Central memory CD8-positive, alpha-beta T cell (primary cell): ENCODE measurements at regions not wholly inside any gene's neighbourhood (a gene's known extent, or its start where the extent isn't known, plus 50 kb on each side); places are given as distances from the start of the nearest gene placed in this dataset.

Experiments used
- ATAC-seq: fragments of 150-1000 bp; cut with Tn5 transposase; replicated peaks from 2 replicates; pipeline ENCODE4 v1.10.0; 2022; ENCODE audit warnings: mild to moderate bottlenecking, moderate FRiP score, moderate number of reproducible peaks; ENCODE audit not compliant: poor library complexity, severe bottlenecking; ENCODE audit errors: extremely low read depth
- DNase-seq, 2 donors: peaks; one replicate each; pipeline ENCODE4 v3.0.0; 2021; ENCODE audit warnings: low spot score in 2 of 2
- H3K27ac Mint-ChIP-seq: one replicate; pipeline ENCODE4 v1.8.0; 2022; ENCODE audit warnings: low read depth, mild to moderate bottlenecking, moderate library complexity, mixed read lengths
- H3K27me3 Mint-ChIP-seq: one replicate; pipeline ENCODE4 v1.8.0; 2022; ENCODE audit warnings: mixed read lengths
- H3K36me3 Mint-ChIP-seq: one replicate; pipeline ENCODE4 v1.8.0; 2022; ENCODE audit warnings: mild to moderate bottlenecking, moderate library complexity, mixed read lengths; ENCODE audit not compliant: insufficient read depth
- H3K4me1 Mint-ChIP-seq: one replicate; pipeline ENCODE4 v1.8.0; 2022; ENCODE audit warnings: mixed read lengths
- H3K4me3 Mint-ChIP-seq: one replicate; pipeline ENCODE4 v1.8.0; 2022; ENCODE audit warnings: mild to moderate bottlenecking, moderate library complexity, mixed read lengths
- H3K9me3 Mint-ChIP-seq: one replicate; pipeline ENCODE4 v1.8.0; 2022; ENCODE audit warnings: mixed read lengths

DNA sequence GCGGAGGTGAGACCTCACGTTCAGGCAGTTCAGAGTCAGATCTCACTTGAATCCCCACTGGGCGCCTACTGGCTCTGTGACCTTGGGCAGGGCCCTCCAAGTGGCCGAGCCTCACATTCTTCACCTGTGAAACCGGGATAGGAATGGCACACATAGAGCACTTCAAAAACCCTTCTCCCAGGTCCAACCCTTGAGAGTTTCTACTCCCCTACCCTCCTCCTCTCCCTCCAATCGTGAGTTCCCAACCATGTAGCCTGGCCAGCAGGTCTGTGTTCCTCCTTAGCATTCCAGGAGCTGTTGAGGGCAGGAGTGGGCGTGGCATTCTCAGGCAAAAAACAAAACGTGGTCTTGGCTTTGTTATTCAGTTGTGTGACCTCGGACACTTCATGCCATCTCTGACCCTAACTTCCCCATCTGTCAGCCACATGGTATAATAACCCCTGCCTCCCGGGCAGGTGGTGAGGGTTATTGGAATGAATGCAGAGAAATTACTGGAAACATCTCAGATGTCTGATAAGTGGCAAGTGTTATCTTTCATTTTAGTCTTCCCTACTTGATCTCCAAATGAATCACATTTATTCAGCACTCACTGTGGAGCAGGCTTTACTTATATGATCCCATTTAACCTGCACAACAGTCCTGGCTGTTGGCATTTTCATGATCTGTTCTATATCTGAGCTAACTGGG is 112.8 kb upstream of the BOD1 start:
- H3K27me3 Mint-ChIP-seq, result no peaks in the 10 kb centered on the region
- H3K36me3 Mint-ChIP-seq, result peaks cover 1% of the 10 kb centered on the region
- no peaks in the 10 kb centered on the region for H3K9me3 Mint-ChIP-seq
- no peaks in the 10 kb centered on the region for H3K4me1 Mint-ChIP-seq
- DNase-seq (no peak), ATAC-seq (no peak)
- no peak overlapping the region for H3K27ac Mint-ChIP-seq
- H3K4me3 Mint-ChIP-seq, result no peak overlapping the region

DNA sequence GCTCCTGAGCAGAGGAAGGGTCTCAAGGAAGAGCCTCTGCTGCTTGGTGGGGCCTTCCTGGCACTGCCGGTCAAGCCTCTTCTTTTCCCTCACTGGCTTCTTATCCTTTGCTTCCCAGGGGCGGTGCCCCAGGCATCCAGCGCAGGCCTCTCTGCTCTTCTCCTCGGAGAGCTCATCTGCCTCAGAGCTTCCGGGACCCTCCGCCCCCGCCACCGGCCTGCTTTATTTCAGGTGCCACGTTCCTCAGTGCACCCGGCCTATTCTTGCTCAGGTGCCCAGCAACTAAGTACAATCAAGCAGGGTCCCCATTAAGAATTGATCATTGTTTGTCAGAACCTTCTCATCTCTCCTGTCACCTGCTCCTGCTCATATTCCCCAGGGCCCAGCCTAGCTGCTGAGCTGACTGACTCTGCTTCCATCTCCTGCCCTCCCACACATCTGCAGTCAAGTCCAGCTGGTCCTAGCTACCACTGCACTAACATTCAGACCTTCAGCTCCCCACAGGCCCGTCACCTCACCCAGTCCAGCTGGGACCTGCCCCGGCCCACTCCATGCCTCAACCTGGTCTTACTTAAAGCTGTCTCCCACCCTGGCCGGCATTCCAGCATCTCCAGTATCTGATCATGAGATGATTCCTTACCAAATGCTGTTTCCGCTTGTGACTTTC is 114.3 kb upstream of the BOD1 start:
- peaks cover 1% of the 10 kb centered on the region for H3K36me3 Mint-ChIP-seq
- no peaks in the 10 kb centered on the region for H3K4me1 Mint-ChIP-seq
- H3K9me3 Mint-ChIP-seq, result no peaks in the 10 kb centered on the region
- DNase-seq (no peak), ATAC-seq (no peak)
- H3K27ac Mint-ChIP-seq, result no peak overlapping the region
- no peaks in the 10 kb centered on the region for H3K27me3 Mint-ChIP-seq
- no peak overlapping the region for H3K4me3 Mint-ChIP-seq

DNA sequence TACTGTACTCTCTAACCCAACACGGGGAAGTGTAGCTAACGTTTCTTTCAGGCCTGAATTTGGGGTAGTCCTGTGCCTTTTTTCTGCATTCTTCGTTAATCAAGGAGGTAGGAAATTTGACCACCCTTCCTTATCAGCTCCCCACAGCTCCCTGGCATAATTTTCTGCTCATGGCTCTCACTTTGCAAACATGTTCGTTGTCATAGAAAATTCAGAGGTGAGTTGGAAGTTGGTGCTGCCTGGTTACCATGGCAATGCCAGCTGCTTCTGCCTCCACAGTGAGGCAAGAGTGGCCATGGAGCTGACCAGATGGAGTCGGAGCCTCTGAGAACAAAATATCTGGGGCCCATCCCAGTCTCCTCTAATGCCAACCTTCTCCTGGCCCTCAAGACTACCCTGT is 116.6 kb upstream of the BOD1 start:
- H3K27me3 Mint-ChIP-seq, result peaks cover 7% of the 10 kb centered on the region
- no peaks in the 10 kb centered on the region for H3K9me3 Mint-ChIP-seq
- no peaks in the 10 kb centered on the region for H3K4me1 Mint-ChIP-seq
- no peak for ATAC-seq
- H3K36me3 Mint-ChIP-seq, result no peaks in the 10 kb centered on the region
- H3K4me3 Mint-ChIP-seq, result no peak overlapping the region
- no peak for DNase-seq
- H3K27ac Mint-ChIP-seq, result no peak overlapping the region

DNA sequence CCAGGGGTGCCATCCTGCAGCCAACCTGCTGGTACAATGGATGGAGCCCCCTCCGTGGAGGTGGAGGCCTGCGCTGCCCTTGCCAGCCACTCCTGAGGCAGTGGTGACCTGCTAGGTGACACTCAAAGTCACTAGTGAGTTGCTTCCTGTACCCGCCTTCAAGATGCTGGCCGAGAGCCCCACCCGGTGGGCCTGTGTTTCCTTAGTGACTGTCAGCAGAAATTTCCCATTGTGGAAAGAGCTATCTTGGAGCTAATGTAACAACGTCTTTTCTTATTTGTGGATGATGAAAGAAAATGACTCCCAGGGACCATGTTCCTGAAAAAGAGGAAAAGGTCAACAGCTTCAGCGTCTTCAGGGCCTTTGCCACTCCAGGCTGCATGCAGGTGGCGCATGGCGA is 117.0 kb upstream of the BOD1 start:
- Mint-ChIP-seq H3K4me1 (no peaks in the 10 kb centered on the region), H3K4me3 (no peak overlapping the region), H3K36me3 (no peaks in the 10 kb centered on the region), H3K27ac (no peak overlapping the region), H3K9me3 (no peaks in the 10 kb centered on the region), H3K27me3 (peaks cover 7% of the 10 kb centered on the region)
- no peak for DNase-seq
- no peak for ATAC-seq

DNA sequence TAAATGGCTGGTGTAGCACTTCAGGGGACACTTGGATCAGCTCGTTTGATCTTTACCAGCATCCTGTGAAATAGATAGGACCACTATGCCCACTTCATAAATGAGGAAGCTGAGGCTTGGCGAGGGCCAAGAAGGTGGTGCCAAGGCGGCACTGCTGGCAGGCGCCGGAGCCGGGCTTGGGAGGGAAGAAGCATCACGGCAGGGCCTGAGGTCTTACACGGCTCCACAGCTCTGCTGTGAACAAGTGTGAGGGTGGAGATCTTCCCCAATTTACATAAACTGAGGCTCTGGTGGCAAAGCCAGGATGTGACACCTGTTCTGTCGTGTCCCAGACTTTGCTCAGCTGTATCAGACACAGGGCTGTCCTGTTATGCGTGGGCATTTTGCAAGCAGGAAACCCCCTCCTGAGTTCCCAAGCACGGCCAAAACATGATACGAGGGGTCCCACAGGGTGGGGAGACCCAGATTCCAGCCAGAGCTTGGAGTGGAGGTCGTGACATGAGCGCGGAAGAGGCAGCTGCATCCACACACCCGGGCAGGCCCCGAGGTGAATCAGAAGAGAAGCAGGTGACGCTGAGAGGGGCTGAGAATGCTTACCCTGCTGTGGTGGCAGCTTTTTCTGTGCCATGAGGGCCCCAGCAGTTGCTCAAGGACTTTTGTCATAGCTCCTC is 117.5 kb upstream of the BOD1 start:
- ATAC-seq, result peak; percentile 24
- H3K27me3 Mint-ChIP-seq, result peaks cover 7% of the 10 kb centered on the region
- no peak for DNase-seq
- no peaks in the 10 kb centered on the region for H3K9me3 Mint-ChIP-seq
- H3K27ac Mint-ChIP-seq, result no peak overlapping the region
- no peaks in the 10 kb centered on the region for H3K4me1 Mint-ChIP-seq
- H3K4me3 Mint-ChIP-seq, result no peak overlapping the region
- H3K36me3 Mint-ChIP-seq, result no peaks in the 10 kb centered on the region

DNA sequence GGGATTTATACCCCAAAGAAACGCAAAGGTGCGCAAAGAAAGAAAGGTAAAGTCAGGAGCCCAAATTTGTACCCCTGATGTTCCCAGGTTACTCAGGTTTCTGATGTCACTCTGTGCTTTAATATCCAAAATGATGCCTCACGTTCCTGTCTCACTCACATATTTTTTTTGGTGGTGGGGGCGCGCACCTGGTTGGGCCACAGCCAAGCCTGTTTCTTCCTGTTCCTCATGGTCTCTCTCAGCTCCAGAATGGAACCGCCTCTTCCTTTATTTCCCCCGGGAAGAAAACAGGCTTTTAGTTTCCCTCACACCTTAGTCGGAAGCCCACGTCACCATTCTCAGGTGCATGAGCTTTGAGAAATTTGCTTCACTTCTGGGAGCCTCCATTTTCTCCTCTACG is 118.3 kb upstream of the BOD1 start:
- peaks cover 7% of the 10 kb centered on the region for H3K27me3 Mint-ChIP-seq
- no peaks in the 10 kb centered on the region for H3K9me3 Mint-ChIP-seq
- H3K27ac Mint-ChIP-seq, result peak overlapping the region; percentile 54
- H3K4me1 Mint-ChIP-seq, result no peaks in the 10 kb centered on the region
- no peak for DNase-seq
- ATAC-seq, result no peak
- no peaks in the 10 kb centered on the region for H3K36me3 Mint-ChIP-seq
- H3K4me3 Mint-ChIP-seq, result no peak overlapping the region

DNA sequence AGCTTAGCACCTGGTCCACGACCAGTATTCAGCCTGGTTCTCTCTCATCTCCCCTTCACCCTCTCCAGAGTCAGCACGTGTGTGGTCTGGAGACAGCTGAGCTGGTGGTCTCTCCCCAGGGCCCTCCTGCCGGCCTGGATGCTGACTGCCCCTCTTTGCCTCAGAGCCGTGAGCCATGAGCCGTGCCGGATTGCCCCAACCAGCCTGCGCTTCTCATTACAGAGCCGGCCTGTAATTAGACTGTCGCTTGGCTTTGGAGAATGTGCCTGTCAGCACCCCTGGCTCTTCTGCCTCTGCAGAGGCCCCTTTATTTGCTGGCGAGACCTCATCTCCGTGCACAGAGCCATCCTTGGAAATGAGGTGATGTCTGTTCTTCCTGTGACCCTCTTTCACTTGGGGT is 118.7 kb upstream of the BOD1 start:
- Mint-ChIP-seq H3K27me3 (peaks cover 7% of the 10 kb centered on the region), H3K27ac (peak overlapping the region; percentile 54), H3K4me3 (no peak overlapping the region), H3K4me1 (no peaks in the 10 kb centered on the region), H3K36me3 (no peaks in the 10 kb centered on the region), H3K9me3 (no peaks in the 10 kb centered on the region)
- DNase-seq, result no peak
- no peak for ATAC-seq

DNA sequence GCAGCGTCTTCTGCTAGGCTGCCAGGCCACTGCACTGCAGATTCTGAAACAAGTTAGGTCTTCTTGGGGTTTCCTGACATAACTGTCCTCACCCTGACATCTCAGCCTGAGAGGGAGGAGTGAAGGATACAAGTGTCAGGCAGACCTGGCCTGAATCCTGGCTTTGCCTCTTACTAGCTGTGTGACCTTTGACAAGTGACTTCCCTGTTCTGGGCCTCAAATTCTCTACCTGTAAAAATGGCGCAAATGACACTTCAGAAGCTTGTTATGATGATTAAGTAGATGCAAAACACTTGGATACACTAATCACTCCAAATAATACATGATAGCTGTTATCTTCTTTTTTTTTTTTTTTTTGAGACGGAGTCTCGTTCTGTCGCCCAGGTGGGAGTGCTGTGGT is 119.2 kb upstream of the BOD1 start:
- peaks cover 10% of the 10 kb centered on the region for H3K27me3 Mint-ChIP-seq
- H3K36me3 Mint-ChIP-seq, result no peaks in the 10 kb centered on the region
- no peak overlapping the region for H3K27ac Mint-ChIP-seq
- H3K4me3 Mint-ChIP-seq, result no peak overlapping the region
- H3K4me1 Mint-ChIP-seq, result peaks cover under 1% of the 10 kb centered on the region
- DNase-seq, result no peak
- no peak for ATAC-seq
- no peaks in the 10 kb centered on the region for H3K9me3 Mint-ChIP-seq

DNA sequence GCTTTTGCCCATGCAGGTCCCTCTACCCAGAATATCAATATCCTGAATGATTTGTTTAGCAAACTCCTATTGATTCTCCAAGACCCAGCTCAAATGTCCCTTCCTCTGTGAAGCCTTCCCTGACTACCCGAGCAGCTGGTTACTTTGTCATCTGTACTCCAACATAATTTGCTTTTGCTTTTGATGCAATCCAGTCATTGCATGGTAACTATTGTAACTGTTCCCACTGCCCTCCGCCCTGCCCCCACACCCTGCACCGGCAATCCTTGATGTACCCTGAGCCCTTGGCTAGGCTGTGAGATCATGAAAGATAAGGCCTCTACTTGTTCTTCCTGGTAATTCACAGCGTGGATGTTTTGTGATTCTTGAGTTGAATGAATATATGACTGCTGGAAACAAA is 119.9 kb upstream of the BOD1 start:
- H3K4me1 Mint-ChIP-seq, result peaks cover 7% of the 10 kb centered on the region
- no peak overlapping the region for H3K4me3 Mint-ChIP-seq
- DNase-seq (no peak), ATAC-seq (no peak)
- no peak overlapping the region for H3K27ac Mint-ChIP-seq
- no peaks in the 10 kb centered on the region for H3K36me3 Mint-ChIP-seq
- no peaks in the 10 kb centered on the region for H3K9me3 Mint-ChIP-seq
- peaks cover 16% of the 10 kb centered on the region for H3K27me3 Mint-ChIP-seq

DNA sequence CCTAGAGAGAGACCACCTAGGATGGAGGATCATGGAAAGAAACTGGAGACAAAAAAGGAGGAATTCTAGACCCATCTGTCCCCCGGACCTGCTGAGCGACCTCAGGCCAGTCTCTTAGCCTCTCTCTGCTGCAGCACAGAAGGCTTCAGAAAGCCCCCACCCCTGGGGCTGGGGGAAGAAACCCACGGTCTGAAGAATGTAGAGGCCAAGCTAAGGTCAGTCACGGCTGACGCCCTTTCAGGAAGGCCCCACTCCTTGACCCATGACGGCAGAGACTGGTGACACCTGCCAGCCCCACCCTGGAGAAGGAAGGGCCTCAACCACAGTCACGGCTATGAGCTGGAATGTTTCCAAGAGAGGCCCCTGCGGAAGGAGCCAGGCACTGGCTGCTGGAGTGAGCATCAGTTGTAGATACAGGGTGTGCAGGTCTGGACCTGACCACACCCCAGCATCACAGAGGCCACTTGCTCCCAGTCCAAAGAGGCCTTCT is 120.5 kb upstream of the BOD1 start:
- ATAC-seq, result no peak
- no peak overlapping the region for H3K4me3 Mint-ChIP-seq

DNA sequence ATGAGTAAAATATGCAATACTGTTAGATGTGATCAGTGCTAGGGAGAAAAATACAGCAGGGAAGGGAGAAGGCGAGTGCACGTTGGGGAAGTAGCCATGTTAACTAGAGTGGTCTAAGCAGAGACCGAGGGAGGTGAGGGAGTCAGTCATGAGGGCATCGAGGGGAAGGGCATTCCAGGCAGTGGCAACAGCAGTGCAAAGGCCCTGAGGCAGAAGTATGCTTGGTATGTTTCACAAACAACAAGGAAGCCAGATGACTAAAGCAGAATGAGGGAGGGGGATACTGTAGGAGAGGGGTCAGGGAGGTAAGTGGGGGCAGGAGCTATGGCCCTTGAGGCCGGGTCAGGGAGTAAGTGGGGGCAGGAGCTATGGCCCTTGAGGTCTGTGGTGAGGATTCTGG is 123.3 kb upstream of the BOD1 start:
- Mint-ChIP-seq H3K4me3 (no peak overlapping the region), H3K36me3 (no peaks in the 10 kb centered on the region), H3K4me1 (peaks cover 8% of the 10 kb centered on the region), H3K27me3 (peaks cover 18% of the 10 kb centered on the region), H3K9me3 (no peaks in the 10 kb centered on the region), H3K27ac (no peak overlapping the region)
- no peak for ATAC-seq
- DNase-seq, result no peak

More for the DNA sequence above, 120.5 kb upstream of the BOD1 start:
- Mint-ChIP-seq H3K27ac (no peak overlapping the region), H3K9me3 (no peaks in the 10 kb centered on the region), H3K27me3 (peaks cover 18% of the 10 kb centered on the region), H3K4me1 (peaks cover 8% of the 10 kb centered on the region), H3K36me3 (no peaks in the 10 kb centered on the region)
- DNase-seq, result no peak

DNA sequence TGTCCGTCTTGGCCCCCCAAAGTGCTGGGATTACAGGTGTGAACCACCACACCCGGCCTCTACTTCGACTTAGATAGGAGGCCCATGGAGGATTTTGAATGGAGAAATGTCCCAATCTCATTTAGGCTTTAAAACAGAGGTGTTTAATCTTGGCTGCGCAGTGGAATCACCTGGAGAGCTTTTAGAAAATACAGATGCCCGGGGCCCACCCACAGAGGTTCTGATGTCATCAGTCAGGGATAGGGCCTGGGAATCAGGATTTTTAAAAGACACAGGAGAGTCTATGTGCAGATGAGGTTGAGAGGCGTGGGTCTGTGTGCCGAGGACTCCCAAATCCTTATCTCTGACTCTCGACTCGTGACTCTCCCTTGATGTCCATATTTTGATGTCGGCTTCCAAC is 124.0 kb upstream of the BOD1 start:
- Mint-ChIP-seq H3K27me3 (peaks cover 18% of the 10 kb centered on the region), H3K4me3 (no peak overlapping the region), H3K36me3 (no peaks in the 10 kb centered on the region), H3K9me3 (no peaks in the 10 kb centered on the region), H3K4me1 (peaks cover 8% of the 10 kb centered on the region), H3K27ac (no peak overlapping the region)
- DNase-seq (no peak), ATAC-seq (no peak)

DNA sequence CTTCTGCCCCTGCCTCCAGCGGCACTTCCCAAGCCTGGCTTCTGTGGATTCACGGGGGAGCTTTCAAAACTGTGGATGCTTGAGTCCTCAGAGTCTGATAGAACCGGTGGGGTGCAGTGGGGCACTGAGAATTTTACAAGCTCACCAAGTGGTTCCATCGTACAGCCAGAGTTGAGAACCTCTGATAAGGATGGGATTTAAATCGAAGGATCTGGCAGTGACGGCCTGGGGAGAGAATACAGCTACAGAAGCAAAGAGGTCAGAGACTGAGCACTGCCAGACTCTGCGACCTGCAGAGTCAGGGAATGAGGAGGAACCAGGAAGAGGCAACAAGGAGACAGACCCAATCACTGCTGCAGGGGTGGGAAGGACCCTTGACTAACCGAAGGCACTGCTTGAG is 124.6 kb upstream of the BOD1 start:
- ATAC-seq (no peak), DNase-seq (no peak)
- H3K9me3 Mint-ChIP-seq, result no peaks in the 10 kb centered on the region
- H3K27ac Mint-ChIP-seq, result no peak overlapping the region
- H3K4me1 Mint-ChIP-seq, result peaks cover 8% of the 10 kb centered on the region
- H3K27me3 Mint-ChIP-seq, result peaks cover 18% of the 10 kb centered on the region
- H3K36me3 Mint-ChIP-seq, result no peaks in the 10 kb centered on the region
- no peak overlapping the region for H3K4me3 Mint-ChIP-seq
